DND-41 (cell line): ENCODE measurements at regions not wholly inside any gene's neighbourhood (a gene's known extent, or its start where the extent isn't known, plus 50 kb on each side); places are given as distances from the start of the nearest gene placed in this dataset.

Experiments used
- CTCF ChIP-seq: IDR thresholded peaks from 2 replicates; pipeline ENCODE4 v1.5.1; 2012; ENCODE audit warnings: borderline replicate concordance, low read length, moderate library complexity, mild to moderate bottlenecking; ENCODE audit not compliant: poor library complexity, severe bottlenecking; ENCODE audit errors: extremely low read depth
- EZH2 ChIP-seq: IDR thresholded peaks from 3 replicates; pipeline ENCODE4 v1.6.1; 2012; ENCODE audit warnings: borderline replicate concordance, low read depth, mild to moderate bottlenecking, moderate library complexity, low read length, inconsistent platforms; ENCODE audit not compliant: severe bottlenecking

- TF ChIP-seq CTCF (no peak), EZH2 (no peak)
These were observed 217.1 kb downstream of the SLC38A4 start for GRCh38 chr12:46608431-46609272.
